H1 (cell line): ENCODE measurements at regions not wholly inside any gene's neighbourhood (a gene's known extent, or its start where the extent isn't known, plus 50 kb on each side); places are given as distances from the start of the nearest gene placed in this dataset.
"Not testable (repeated sequence)": the region's sequence is repeated elsewhere in the genome, so short reads cannot be mapped to it uniquely, and the experiment has no call there.

Experiments used
- CTCF ChIA-PET: fragments of 300-600 bp; sonication (Branson Sonifier 250); formaldehyde crosslinking; loops from one replicate; lab custom pipeline; 2021; ENCODE audit not compliant: partially characterized antibody; lab: Charles Lee
- POLR2A ChIA-PET: fragments of 300-600 bp; sonication (Branson Sonifier 250); formaldehyde crosslinking; loops from one replicate; lab custom pipeline; 2021; ENCODE audit warnings: inconsistent platforms; ENCODE audit not compliant: partially characterized antibody; lab: Charles Lee
- DNase-seq, 2 experiments: peaks; one replicate each; pipeline versions ENCODE4 v3.0.0 to v3.0.0-alpha.2; 2010 to 2022; ENCODE audit warnings: low spot score in 2 of 2, low read depth in 1 of 2, mixed read lengths in 1 of 2
- FAIRE-seq: peaks from 2 replicates; lab custom pipeline; 2011; peaks lifted over from hg19 to GRCh38; lab: Jason Lieb, UNC
- H2AFZ ChIP-seq: 2 replicates; pipeline ENCODE4 v1.8.1; 2012; ENCODE audit warnings: low read length, inconsistent platforms
- H2AK5ac ChIP-seq: 2 replicates; pipeline ENCODE4 v1.6.1; 2013; ENCODE audit warnings: low read depth, low read length
- H2BK120ac ChIP-seq: replicated peaks from 2 replicates; pipeline ENCODE3; 2013; ENCODE audit warnings: low read depth, low read length, inconsistent platforms
- H2BK12ac ChIP-seq: 2 replicates; pipeline ENCODE4 v1.6.1; 2013; ENCODE audit warnings: low read depth, low read length
- H2BK15ac ChIP-seq: 2 replicates; pipeline ENCODE4 v1.6.1; 2013; ENCODE audit warnings: low read length
- H2BK20ac ChIP-seq: 2 replicates; pipeline ENCODE4 v1.6.1; 2013; ENCODE audit warnings: low read length
- H2BK5ac ChIP-seq: 2 replicates; pipeline ENCODE4 v1.6.1; 2013; ENCODE audit warnings: low read depth, low read length
- H3K14ac ChIP-seq: 2 replicates; pipeline ENCODE4 v1.6.1; 2013; ENCODE audit warnings: inconsistent platforms; ENCODE audit not compliant: insufficient read length
- H3K18ac ChIP-seq: 2 replicates; pipeline ENCODE4 v1.6.1; 2013; ENCODE audit warnings: low read length; ENCODE audit errors: extremely low read depth
- H3K23ac ChIP-seq: 2 replicates; pipeline ENCODE4 v1.6.1; 2013; ENCODE audit warnings: inconsistent platforms; ENCODE audit not compliant: insufficient read length
- H3K23me2 ChIP-seq: 2 replicates; pipeline ENCODE4 v1.6.1; 2013; ENCODE audit warnings: low read depth, low read length
- H3K27ac ChIP-seq: 2 replicates; pipeline ENCODE4 v1.6.1; 2011; ENCODE audit warnings: low read depth, low read length, inconsistent platforms
- H3K27me3 ChIP-seq, 4 experiments: replicated peaks in 1 of 4; 1 replicate in 1 of 4; 2 replicates in 3 of 4; pipeline versions ENCODE4 v1.6.1 to v1.8.1; 2011 to 2013; ENCODE audit warnings: low read length in 3 of 4, mild to moderate bottlenecking in 3 of 4, inconsistent platforms in 2 of 4, mixed read lengths in 2 of 4, moderate library complexity in 1 of 4; ENCODE audit not compliant: control insufficient read depth in 3 of 4, insufficient read depth in 3 of 4; ENCODE audit errors: extremely low read depth in 1 of 4
- H3K36me3 ChIP-seq, 4 experiments: 2 replicates each; pipeline versions ENCODE4 v1.6.1 to v1.8.1; 2011 to 2013; ENCODE audit warnings: mild to moderate bottlenecking in 4 of 4, low read length in 3 of 4, moderate library complexity in 2 of 4, control low read depth in 1 of 4, inconsistent platforms in 1 of 4; ENCODE audit not compliant: insufficient read depth in 4 of 4, control insufficient read depth in 2 of 4
- H3K4ac ChIP-seq: replicated peaks from 2 replicates; pipeline ENCODE3; 2013; ENCODE audit warnings: low read length, low read depth, mixed read lengths, inconsistent platforms; ENCODE audit not compliant: insufficient read length
- H3K4me1 ChIP-seq, 4 experiments: replicated peaks in 1 of 4; 1 replicate in 1 of 4; 2 replicates in 3 of 4; pipeline versions ENCODE4 v1.6.1 to v1.8.1; 2011 to 2013; ENCODE audit warnings: low read length in 3 of 4, inconsistent platforms in 2 of 4, mixed read lengths in 1 of 4; ENCODE audit not compliant: insufficient read depth in 4 of 4, control insufficient read depth in 3 of 4
- H3K4me2 ChIP-seq, 2 experiments: 2 replicates each; pipeline versions ENCODE4 v1.6.1 to v1.8.1; 2011 to 2013; ENCODE audit warnings: low read depth in 2 of 2, low read length in 2 of 2, control low read depth in 1 of 2, inconsistent platforms in 1 of 2, mild to moderate bottlenecking in 1 of 2; ENCODE audit not compliant: insufficient read depth in 1 of 2
- H3K4me3 ChIP-seq, 4 experiments: fragments of 200-600, 300-600 bp in 1 of 4; sonication (generic), shearing (Covaris generic), sonication (Bioruptor Twin) in 1 of 4; 2 replicates each; pipeline versions ENCODE4 v1.5.1 to v1.8.1; 2011 to 2016; ENCODE audit warnings: low read length in 4 of 4, low read depth in 3 of 4, control low read depth in 2 of 4, inconsistent platforms in 2 of 4, mild to moderate bottlenecking in 2 of 4, mixed read lengths in 1 of 4, moderate library complexity in 1 of 4; ENCODE audit not compliant: insufficient read depth in 2 of 4; ENCODE audit errors: extremely low read depth in 1 of 4
- H3K56ac ChIP-seq: replicated peaks from 2 replicates; pipeline ENCODE3; 2013; ENCODE audit warnings: low read depth, mild to moderate bottlenecking, mixed read lengths, low read length, inconsistent platforms; ENCODE audit not compliant: insufficient read length
- H3K79me1 ChIP-seq: 2 replicates; pipeline ENCODE4 v1.6.1; 2013; ENCODE audit warnings: low read depth, low read length, control low read depth
- H3K79me2 ChIP-seq, 2 experiments: 2 replicates each; pipeline versions ENCODE4 v1.6.1 to v1.8.1; 2012 to 2013; ENCODE audit warnings: low read length in 2 of 2, mild to moderate bottlenecking in 2 of 2, inconsistent platforms in 1 of 2; ENCODE audit not compliant: insufficient read depth in 2 of 2, control insufficient read depth in 1 of 2
- H3K9ac ChIP-seq, 4 experiments: replicated peaks in 1 of 4; 1 replicate in 1 of 4; 2 replicates in 3 of 4; pipeline versions ENCODE4 v1.6.1 to v1.8.1; 2011 to 2013; ENCODE audit warnings: low read depth in 3 of 4, low read length in 3 of 4, control low read depth in 2 of 4, mild to moderate bottlenecking in 2 of 4, moderate library complexity in 2 of 4, inconsistent platforms in 1 of 4; ENCODE audit errors: extremely low read depth in 1 of 4
- H3K9me3 ChIP-seq, 2 experiments: 2 replicates each; pipeline versions ENCODE4 v1.6.1 to v1.8.1; 2012 to 2013; ENCODE audit warnings: mild to moderate bottlenecking in 2 of 2, moderate library complexity in 2 of 2, control low read depth in 1 of 2, inconsistent platforms in 1 of 2, low read depth in 1 of 2, low read length in 1 of 2, mixed read lengths in 1 of 2; ENCODE audit not compliant: insufficient read depth in 2 of 2
- H4K20me1 ChIP-seq, 2 experiments: replicated peaks in 1 of 2; 2 replicates each; pipeline versions ENCODE3 to v1.8.1; 2011 to 2013; ENCODE audit warnings: inconsistent platforms in 2 of 2, low read length in 2 of 2, mild to moderate bottlenecking in 1 of 2; ENCODE audit not compliant: insufficient read depth in 2 of 2, control insufficient read depth in 1 of 2
- H4K5ac ChIP-seq: 2 replicates; pipeline ENCODE4 v1.6.1; 2013; ENCODE audit warnings: low read length, low read depth, mixed read lengths, inconsistent platforms; ENCODE audit not compliant: insufficient read length
- H4K8ac ChIP-seq: 2 replicates; pipeline ENCODE4 v1.8.0; 2013; ENCODE audit warnings: mild to moderate bottlenecking, moderate library complexity, low read length, inconsistent platforms; ENCODE audit not compliant: insufficient read depth; ENCODE audit errors: extremely low read depth
- H4K91ac ChIP-seq: replicated peaks from 2 replicates; pipeline ENCODE3; 2013; ENCODE audit warnings: low read length, mixed read lengths, inconsistent platforms; ENCODE audit not compliant: insufficient read length
- WGBS, 2 experiments: shearing (Covaris generic) in 1 of 2; methylation state at CpG; one replicate each; pipeline versions ENCODE4 v1.1.6 to v1.1.7; 2013 to 2015; ENCODE audit warnings: low lambda C conversion rate in 2 of 2, mixed read lengths in 2 of 2, inconsistent platforms in 1 of 2, low coverage in 1 of 2, missing lambda C conversion rate in 1 of 2; ENCODE audit not compliant: insufficient replicate concordance in 2 of 2, insufficient coverage in 1 of 2, insufficient read length in 1 of 2; ENCODE audit errors: extremely low coverage in 1 of 2, missing lambda C conversion rate in 1 of 2; 5-methylcytosine and 5-hydroxymethylcytosine counted together

DNA sequence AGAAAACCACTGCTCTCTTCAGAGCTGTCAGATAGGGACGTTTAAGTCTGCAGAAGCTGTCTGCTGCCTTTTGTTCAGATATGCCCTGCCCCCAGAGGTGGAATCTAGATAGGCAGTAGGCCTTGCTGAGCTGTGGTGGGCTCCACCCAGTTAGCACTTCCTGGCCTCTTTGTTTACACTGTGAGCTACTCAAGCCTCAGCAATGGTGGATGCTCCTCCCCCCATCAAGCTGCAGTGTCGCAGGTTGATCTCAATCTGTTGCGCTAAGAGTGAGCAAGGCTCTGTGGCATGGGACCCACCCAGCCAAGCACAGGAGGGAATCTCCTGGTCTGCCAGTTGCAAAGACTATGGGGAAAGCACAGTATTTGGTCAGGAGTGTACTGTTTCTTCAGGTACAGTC lies 59.2 kb upstream of the ZNF641 start:
- H3K56ac ChIP-seq, H2BK5ac ChIP-seq, H3K18ac ChIP-seq, H3K4ac ChIP-seq, H3K27ac ChIP-seq, CTCF ChIA-PET, H2AFZ ChIP-seq, H3K27me3 ChIP-seq, H2BK20ac ChIP-seq, H3K36me3 ChIP-seq, POLR2A ChIA-PET, H2BK15ac ChIP-seq, H3K9ac ChIP-seq, H3K23ac ChIP-seq, H2AK5ac ChIP-seq, H3K4me1 ChIP-seq, H2BK12ac ChIP-seq, H4K8ac ChIP-seq, FAIRE-seq, H3K79me1 ChIP-seq, H3K79me2 ChIP-seq, DNase-seq, H4K5ac ChIP-seq, H2BK120ac ChIP-seq, H3K14ac ChIP-seq, H3K23me2 ChIP-seq, H3K4me2 ChIP-seq, H3K4me3 ChIP-seq, H4K91ac ChIP-seq, H4K20me1 ChIP-seq: not testable (repeated sequence)
- WGBS, 2 experiments, result 86% methylated on average over 3 of the region's 3 CpGs; no CpG with 5 or more reads in 1 of the 2 experiments
- H3K9me3 ChIP-seq, result peaks cover 13 to 27% of the 10 kb centered on the region in 2 experiments; a peak in 3 of 4 replicates
